ENCODE measurements at regions not wholly inside any gene's neighbourhood (a gene's known extent, or its start where the extent isn't known, plus 50 kb on each side); places are given as distances from the start of the nearest gene placed in this dataset.
"Not testable (repeated sequence)": the region's sequence is repeated elsewhere in the genome, so short reads cannot be mapped to it uniquely, and the experiment has no call there.

- DNase-seq (ENCODE audit: low read depth) = no peak
These were observed 1695.8 kb upstream of the PIK3C3 start for GRCh38 chr18:40259115-40259835.

DNA sequence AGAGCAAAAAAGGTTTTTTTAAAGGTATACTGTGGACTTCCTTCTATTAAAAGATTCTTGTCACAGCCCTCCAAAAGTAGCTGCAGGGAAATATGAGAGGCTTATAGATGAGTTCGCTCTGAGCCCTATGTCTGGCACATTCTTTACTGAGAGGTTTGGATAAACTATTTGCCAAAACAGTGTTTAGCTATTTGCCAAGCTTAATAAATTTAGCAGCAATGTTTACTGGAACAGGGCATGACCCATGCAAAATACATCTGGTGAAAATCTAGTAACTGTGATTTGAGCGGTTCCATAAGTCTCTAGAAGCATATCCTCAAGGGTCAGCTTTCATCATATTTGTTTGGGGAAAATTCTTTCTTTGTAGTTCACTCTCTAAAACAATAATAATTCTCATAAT, 1696.7 kb upstream of the PIK3C3 start:
- no peak for DNase-seq (ENCODE audit: low read depth)

DNA sequence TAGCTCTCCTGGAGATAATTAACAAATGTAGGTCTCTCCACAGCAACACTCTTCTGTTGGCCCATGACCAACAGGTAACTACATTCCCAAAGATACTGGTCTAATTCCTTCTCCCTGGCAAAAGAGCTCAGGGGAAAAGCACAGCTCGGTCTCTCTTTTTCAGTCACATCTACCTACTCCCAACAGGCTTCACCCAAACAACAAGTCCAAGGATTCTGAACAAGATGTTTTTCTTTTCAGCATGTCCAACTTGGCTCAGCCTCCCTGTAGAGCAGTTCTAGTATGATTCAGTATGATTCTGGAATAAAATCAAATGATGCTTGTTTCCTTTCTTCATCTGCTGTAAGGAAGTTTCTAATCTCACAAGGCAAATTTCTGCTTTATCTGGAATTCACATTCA, 1704.8 kb upstream of the PIK3C3 start:
- DNase-seq (ENCODE audit: low read depth) = no peak

DNA sequence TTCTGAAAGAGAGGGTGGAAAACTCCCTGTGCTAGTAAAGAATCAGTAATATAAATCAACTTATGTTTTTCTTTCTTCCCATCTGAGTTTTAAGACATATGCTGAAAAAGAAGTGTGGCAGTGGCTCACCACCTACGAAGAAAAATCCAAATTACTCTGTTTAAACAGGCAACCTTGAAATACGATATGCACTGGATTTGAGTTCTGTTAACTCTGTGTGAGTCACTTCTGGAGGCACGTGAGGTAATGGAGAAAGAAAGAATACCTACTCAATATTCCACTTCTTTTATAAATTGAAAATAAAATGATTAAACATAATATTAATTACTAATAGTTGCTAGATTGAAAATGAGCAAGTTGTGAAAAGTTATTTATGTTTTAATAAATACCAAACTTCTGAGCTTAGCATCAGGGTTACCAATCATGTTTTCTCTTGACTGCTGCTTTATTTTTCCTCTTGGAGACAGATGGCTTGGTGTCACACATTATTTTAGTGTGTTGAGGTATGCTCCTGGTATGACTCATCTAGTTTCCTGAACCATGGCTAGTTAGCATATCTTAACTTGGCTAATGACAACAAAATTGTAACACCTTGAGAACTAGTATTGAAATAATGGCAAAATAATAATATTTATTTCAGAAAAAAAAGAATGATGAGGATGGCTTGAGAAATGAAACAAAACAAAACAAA, 1705.5 kb upstream of the PIK3C3 start:
- DNase-seq (ENCODE audit: low read depth) = no peak

DNA sequence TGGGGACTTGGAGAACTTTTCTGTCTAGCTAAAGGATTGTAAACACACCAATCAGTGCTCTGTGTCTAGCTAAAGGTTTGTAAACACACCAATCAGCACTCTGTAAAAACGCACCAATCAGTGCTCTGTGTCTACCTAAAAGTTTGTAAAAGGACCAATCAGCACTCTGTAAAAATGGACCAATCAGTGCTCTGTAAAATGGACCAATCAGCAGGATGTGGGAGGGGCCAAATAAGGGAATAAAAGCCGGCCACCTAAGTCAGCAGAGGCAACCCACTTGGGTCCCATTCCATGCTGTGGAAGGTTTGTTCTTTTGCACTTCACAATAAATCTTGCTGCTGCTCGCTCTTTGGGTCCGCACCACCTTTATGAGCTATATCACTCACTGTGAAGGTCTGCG, 1709.4 kb upstream of the PIK3C3 start:
- DNase-seq (ENCODE audit: low read depth) = not testable (repeated sequence)

DNA sequence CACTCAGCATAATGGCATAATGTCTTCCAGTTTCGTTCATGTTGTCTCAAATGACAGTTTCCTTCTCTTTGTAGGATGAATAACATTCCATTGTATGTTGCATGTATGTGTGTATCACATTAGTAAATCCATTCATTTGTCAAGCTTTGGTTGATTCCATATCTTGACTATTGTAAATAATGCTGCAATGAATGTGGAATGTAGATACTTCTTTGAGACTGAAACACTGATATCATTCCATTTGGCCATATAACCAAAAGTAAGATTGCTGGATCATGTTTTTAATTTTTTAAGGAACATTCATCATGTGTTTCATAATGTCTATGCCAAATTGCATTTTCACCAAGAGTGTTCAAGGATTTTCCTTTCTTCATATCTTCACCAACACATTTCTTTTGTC, 1711.4 kb upstream of the PIK3C3 start:
- no peak for DNase-seq (ENCODE audit: low read depth)

- DNase-seq (ENCODE audit: low read depth) = no peak
These were observed 1719.2 kb upstream of the PIK3C3 start for GRCh38 chr18:40235836-40236235.

GRCh38 chr18:40235323-40235722, 1719.7 kb upstream of the PIK3C3 start:
- DNase-seq (ENCODE audit: low read depth) = no peak

DNA sequence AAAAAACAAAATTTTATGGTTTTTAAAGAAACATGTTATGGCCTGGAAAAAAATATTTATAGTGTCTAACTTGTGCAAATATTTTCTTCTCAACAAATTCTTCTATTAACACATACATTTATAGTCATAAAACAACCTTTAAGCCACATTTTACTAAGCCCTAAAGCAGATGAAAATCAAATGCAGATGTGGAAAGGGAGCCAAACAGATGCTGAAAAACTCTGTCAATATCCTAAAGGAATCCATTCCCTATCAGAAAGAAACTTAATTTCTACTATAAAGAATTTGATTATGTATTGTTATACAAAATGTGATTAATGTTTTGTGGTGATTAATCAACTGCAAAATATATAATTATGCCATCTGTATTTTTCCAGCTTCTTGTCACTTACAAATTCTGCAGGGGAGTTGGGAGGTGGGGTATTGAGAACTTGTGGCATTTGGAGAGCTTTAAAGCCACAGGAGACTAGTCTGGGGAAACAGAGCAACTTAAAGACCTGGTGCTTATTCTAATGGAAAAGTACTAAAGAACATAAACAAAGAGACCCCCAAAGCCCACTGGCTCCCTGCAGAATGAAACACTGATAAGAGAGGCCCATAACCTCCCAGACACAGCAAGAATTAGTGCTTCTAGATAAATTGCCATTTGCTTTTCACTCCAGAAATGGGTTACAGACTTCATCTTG, 1721.0 kb upstream of the PIK3C3 start:
- no peak for DNase-seq (ENCODE audit: low read depth)

DNA sequence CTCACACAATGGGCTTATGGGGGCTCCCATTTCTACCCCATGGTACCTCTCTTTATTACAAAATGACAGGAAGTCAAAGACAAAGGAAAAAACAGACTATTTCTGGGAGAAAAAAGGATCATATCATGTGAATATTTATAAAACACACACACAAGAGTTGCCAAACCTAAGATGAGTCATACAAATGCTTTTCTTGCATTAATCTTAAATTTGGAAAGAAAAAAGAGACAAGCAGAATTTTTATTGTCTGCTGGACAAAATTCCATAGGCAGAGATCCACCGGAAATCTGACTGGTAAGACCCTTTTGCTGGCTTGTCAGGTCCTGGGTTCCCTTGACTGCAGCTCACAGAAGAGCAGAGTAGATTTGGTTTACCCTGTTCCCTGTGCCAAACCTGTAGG, 1732.3 kb upstream of the PIK3C3 start:
- DNase-seq (ENCODE audit: low read depth) = no peak

DNA sequence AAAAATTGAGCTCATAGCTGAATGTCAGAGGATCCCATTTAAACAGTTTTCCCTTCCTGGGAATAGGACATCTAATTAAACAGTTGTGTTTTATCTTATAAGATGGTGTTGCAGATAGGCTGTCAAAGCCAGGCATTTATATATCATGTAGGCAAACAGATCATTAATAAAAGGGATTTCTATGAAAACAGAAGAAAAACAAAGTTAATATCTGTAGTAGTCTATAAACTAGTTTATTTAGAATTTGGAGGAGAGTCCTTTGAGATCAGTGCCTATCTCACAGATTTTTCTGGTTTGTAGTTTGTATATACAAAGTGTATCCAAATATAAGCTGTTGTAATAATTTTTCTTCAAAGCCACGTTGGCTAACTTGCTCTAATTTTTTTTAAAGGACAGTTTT, 1738.2 kb upstream of the PIK3C3 start:
- no peak for DNase-seq (ENCODE audit: low read depth)

- DNase-seq (ENCODE audit: low read depth) = no peak
These were observed 1739.1 kb upstream of the PIK3C3 start for GRCh38 chr18:40215979-40216378.

DNA sequence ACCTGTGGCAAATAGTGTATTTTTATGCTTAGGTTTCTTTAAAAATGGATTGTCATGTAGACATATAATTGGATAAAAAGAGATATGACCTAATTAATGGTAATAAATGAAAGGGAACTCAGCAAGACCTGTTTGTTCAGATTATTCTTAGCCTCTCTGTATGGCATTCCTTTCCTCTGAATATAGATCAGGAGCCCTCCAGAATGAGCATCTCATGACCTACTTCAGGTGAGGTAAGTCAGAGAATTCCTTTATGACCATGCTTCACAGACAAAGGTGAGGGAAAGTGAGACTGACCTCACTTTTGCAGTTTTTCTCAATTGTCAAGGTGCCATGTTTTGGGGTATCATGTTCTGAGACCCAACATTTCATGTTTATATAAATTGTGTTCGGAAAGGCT, 1744.3 kb upstream of the PIK3C3 start:
- no peak for DNase-seq (ENCODE audit: low read depth)

DNA sequence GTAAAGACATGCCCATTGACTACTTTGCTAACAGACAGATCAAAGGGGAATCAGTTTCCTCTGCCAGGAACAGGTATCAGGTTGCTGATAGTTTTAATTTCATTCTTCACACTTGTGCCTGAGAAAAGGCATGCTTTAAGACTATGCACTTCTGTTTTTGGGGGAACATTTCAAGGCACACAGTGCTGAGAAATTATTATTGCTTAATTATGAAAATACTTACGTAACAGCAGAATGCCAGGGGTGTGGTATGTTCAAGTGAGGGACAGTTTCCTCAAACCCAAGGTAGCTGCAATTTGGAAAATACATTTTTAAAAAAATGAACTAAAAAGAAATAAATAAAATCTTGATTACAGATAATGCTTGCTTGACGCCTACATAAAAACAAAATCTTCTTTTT, 1746.1 kb upstream of the PIK3C3 start:
- no peak for DNase-seq (ENCODE audit: low read depth)

DNA sequence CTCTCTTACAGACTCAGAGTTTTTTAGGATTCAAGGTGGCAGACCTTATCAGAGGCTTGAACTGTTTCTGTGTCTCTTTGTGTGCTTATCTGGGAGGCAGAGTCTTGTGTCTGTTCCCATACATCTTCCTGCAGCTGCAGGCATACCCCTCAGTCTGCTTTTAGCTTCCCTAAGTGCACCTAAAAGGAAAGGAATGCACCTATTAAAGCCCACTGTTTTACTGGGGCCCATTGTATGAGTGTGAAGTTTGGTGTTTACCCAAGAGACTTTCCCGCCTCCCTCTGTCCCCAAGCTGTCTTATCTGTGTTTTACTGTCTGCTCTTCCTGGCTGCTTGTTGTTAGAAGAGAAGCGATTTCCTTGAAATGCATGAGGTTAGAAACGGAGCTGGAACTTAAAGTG, 1757.3 kb upstream of the PIK3C3 start:
- no peak for DNase-seq (ENCODE audit: low read depth)

DNA sequence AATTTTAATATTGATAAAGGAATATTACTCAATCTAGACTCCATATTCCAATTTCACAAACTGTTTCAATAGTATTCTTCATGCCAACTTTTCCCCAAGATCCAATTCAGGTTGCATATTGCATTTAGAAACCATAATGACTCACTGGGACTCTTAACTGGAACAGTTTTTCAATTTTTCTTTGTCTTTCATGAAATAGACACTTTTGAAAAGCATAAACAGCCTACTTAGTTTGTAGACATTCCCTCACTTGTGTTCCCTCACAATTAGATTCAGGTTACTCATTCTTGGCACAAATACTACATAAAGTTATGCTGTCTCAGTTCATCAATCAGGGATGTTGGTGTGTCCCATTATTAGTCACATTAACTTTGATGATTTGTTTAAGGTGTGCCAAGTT, 1768.4 kb upstream of the PIK3C3 start:
- no peak for DNase-seq (ENCODE audit: low read depth)

DNA sequence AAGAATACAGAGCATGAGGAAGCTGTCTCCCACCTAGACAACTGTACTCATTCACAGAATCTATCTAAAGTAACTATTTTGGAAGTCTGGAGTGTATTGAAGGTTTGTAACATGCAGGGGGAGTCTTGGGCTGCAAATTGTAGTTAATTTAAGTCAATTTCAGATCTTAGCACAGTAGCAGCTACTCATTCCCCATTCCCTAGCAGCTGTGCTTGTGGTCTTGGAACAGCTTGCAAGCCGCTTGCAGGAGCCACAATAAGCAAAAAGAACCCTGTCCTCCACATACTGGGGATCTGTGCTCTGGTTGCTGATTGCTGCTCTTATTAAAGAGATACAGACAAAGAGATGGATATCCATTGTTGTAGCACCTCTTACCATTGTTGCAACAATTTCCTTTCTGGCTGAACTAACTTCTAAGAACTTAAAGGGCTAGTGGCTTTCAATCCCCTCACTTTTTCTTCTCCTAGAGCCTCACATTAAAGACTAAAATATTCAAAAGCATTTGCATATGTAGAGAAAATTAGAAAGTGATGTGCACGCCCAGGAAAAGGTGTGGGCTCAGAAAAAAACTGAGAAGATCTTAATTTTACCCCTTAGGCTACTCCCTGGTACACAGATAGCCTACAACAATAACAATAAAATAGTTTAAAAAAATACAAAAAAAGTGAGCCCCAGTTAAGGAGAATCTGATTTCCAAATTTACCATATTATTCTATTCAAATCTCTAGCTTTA, 1775.1 kb upstream of the PIK3C3 start:
- DNase-seq (ENCODE audit: low read depth) = no peak

GRCh38 chr18:40168026-40168425, 1787.0 kb upstream of the PIK3C3 start:
- DNase-seq (ENCODE audit: low read depth) = no peak

DNA sequence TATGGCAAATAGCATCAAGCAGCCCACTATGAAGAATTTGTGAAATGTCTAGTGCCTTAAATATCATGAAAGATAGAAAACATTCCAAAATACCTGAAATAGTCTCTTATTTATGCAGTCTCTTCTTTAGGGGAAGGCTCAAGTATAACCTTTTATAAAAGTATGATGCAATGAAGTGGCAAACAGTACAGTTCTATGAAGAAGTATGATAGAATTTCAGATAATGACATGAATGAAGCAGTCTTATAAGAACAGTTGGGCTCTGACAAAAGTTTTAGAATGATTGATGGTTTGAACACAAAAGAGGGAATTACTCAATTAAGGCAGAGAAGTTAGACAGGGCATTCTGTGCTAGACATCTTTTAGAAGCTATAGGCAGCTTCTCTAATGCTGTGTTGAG, 1791.8 kb upstream of the PIK3C3 start:
- DNase-seq (ENCODE audit: low read depth) = no peak

DNA sequence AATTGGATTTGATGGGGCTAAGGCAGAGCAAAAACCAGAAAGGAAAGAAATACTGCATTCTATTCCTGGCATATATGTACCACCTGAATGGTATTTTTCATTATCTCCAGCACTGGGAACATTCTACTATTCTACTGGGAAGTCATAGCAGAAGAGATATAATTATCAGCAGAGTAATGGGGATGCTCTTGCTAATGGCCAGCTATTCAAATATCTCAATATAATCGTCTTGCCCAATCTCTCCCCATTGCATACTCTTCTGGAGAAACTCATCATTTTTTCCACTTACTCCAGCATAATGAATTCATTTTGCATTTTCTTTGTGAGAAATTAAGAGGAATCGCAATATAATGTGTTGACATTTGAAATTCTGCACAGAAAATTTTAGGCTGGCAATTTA, 1794.7 kb upstream of the PIK3C3 start:
- no peak for DNase-seq (ENCODE audit: low read depth)

DNA sequence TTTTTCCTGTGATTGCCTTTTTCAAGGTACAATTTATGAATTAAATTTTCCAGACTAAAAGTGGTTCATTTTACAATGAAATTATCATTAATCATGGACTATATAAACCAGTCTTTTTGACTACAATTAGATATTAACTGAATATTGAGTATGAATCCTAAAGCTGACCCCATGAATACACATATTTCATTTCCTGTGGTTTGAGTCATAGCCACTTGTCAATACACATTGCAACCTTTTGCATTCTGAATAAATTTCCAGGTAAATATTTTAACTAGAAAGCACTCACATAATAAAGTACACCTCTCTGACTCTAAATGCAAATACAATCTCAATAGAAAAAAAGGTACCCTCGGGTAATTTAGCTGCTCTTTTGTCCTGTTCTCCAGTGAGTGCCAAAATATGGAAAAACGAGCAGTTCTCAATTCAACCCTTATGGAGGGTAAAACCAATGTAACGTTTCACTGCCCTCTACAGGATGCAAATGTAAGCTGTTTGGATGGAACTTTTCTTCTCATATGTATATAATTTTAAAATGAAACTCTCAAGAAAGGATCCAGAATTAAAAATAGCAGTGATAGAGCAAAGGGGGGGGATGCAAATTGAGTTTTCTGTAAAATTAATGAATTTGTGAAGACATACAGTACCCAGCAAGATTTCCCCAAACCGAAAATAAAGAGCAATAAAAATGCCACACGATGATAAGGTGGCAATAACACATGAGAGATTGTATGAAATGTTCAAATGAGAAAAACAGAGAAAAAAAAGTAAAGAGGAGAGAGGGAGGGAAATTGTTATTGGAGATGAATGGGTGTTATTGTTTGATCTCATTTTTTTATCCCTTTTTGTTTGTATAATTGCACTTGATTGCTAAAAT, 1795.7 kb upstream of the PIK3C3 start:
- DNase-seq (ENCODE audit: low read depth) = peak; percentile 6

- DNase-seq (ENCODE audit: low read depth) = no peak
These were observed 1797.9 kb upstream of the PIK3C3 start for GRCh38 chr18:40157120-40157519.

Measured in EH (cell line).